GM19351 (cell line): ENCODE measurements at regions not wholly inside any gene's neighbourhood (a gene's known extent, or its start where the extent isn't known, plus 50 kb on each side); places are given as distances from the start of the nearest gene placed in this dataset.
"Not testable (repeated sequence)": the region's sequence is repeated elsewhere in the genome, so short reads cannot be mapped to it uniquely, and the experiment has no call there.

ENCODE experiments used
- ATAC-seq: cut with Tn5 transposase; IDR thresholded peaks from one replicate; pipeline ENCODE4 v1.9.1; 2021; ENCODE audit warnings: mild to moderate bottlenecking, moderate library complexity; ENCODE audit not compliant: unreplicated experiment

DNA sequence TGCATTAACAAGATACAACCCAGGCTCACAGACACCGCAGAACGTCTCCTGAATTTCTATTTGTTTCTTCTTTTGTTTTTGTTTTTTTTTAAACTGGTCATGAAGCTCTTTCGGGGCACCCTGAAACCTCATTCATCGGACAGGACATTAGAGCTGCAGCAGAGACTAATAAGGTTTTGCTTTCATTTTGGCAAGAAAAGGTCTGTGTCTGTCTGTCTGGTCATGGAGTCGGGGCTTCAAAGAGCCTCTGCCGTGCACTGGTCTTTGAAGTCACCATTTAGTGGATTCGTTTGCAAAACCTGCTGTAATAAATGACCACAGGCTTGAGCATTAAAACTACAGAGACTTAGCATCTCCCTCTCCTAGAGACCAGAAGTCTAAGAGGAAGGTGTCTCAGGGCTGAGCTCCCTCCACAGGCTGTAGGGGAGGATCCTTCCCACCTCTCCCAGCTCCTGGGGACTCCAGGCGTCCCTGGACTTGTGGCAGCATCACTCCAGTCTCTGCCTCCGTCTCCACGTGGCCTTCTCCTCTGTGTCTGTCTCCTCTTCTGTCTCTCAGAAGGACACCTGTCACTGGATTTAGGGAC lies 247.5 kb downstream of the CRLF2 start:
- no peak for ATAC-seq

DNA sequence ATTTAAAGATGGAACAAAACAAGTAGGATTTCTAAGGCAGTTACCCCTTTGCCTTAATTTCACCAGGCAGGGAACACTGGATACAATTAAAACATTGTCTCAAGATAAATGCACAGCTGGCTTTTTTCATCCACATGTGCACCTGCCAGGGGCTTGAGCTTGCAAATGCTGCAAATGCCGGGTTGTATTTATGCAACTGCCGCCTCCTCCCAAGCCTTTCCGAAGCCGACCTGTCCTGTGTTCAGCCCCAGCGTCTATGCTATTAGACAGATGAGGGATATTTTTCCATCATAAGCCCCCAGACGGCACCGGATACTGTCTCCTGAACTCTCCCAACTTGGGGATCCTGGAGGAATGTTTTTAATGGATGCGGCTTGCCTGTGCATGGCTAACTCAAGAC lies 251.6 kb downstream of the CRLF2 start:
- ATAC-seq: no peak

DNA sequence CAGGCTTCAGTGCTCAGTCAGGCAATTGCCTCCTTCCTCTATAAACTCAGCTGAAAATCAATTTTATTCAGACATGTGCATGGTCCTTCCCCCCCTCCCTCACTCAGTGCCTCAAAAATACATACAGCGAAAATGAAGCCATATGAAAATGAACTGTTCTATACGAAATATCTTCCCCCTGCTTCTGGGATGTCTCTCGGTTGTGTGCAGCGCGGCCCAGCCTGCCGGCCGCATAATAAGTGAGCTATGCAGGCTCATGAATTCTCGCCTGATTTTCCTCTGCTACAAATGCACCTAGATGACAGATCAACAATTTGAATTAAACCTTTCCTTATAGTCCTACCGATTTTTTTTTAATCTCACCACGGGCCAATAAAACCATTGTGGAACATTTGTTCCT lies 252.9 kb downstream of the CRLF2 start:
- ATAC-seq: no peak

- ATAC-seq: not testable (repeated sequence)
These were observed 257.2 kb downstream of the CRLF2 start for GRCh38 chrX:955168-955781.

DNA sequence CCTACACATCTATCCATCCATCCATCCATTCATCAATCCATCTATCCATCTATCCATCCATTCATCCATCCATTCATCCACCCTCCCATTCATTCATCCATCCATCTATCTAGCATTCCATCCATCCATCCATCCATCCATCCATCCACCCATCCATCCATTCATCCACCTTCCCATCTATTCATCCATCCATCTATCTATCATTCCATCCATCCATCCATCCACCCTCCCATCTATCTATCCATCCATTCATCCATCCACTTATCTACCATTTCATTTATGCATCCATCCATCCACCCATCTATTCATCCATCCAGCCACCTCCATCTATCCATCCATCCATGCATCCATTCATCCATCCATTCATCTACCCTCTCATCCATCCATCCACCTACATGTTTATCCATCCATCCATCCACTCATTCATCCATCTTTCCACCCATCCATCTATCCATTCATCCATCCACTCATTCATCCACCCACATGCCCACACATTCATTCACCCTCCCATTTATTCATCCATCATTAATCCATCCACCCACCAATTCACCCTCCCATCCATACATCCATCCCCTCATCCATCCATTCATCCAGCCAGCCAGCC lies 258.5 kb downstream of the CRLF2 start:
- no peak for ATAC-seq

- ATAC-seq: no peak
These were observed 259.6 kb downstream of the CRLF2 start for GRCh38 chrX:952816-953215.

DNA sequence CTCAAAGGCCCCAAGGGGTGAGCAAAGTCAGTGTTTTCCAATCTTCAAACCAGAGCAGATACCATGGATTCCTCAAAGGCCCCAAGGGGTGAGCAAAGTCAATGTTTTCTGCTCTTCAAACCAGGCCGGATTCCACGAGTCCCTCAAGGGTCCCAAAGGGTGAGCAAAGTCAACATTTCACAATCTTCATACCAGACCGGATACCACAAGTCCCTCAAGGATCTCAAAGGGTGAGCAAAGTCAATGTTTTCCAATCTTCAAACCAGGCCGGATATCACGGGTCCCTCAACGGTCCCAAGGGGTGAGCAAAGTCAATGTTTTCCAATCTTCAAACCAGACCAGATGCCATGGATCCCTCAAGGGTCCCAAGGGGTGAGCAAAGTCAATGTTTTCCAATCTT lies 265.2 kb downstream of the CRLF2 start:
- not testable (repeated sequence) for ATAC-seq

DNA sequence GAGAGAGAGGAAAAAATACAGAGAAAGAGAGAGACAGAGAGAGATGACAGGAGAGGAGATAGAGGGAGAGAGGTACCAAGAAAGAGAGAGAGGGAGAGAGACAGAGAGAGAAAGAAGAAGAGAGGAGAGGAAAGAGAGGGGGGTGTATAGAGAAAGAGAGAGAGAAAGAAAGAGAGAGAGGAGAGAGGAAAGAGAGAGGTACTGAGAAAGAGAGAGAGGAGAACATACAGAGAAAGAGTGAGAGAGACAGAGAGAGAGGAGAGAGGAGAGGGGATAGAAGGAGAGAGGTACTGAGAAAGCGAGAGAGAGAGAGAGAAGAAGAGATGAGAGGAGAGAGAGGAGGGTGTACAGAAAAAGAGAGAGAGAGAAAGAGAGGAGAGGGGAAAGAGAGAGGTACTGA lies 269.4 kb downstream of the CRLF2 start:
- no peak for ATAC-seq

GRCh38 chrX:940691-941090 lies 271.8 kb downstream of the CRLF2 start:
- no peak for ATAC-seq

- ATAC-seq: no peak
These were observed 275.3 kb downstream of the CRLF2 start for GRCh38 chrX:936979-937769.

DNA sequence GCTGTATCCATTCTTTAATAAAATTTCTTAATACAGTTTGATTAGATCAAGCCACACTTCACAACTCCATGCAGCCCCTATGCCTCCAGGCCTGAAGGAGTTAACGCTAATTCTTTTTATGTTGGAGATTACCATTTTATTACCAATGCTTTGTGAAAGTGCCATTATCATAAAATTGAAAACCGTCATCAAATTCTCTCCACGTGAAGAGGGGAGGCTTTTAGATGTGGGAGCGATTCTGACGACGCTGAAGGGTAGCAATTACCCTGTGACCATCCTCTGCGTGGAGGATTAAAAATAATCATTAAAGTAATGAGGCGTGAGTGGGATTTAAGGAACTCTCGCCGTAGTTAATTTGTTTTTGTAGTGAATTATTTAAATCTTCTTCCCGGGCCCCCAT lies 278.8 kb downstream of the CRLF2 start:
- no peak for ATAC-seq

DNA sequence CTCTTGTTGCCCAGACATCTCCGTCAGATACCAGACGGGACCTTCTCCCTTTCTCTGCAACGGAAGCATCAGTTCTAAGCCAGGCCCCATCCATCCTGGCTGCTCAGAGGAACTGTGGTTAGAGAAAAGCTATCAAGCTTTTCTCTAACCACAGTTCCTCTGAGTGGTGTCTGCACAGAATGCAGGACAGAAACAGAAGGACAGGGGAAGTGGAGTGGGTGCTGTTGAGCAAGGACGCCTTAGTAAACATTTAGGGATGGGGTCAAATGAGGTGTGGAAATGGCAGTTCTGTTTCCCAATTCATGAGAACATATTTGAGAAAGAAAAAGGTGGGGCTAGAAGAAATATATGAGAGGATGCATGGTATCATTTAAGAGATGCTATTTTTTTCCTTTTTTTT lies 283.8 kb downstream of the CRLF2 start:
- ATAC-seq: no peak

DNA sequence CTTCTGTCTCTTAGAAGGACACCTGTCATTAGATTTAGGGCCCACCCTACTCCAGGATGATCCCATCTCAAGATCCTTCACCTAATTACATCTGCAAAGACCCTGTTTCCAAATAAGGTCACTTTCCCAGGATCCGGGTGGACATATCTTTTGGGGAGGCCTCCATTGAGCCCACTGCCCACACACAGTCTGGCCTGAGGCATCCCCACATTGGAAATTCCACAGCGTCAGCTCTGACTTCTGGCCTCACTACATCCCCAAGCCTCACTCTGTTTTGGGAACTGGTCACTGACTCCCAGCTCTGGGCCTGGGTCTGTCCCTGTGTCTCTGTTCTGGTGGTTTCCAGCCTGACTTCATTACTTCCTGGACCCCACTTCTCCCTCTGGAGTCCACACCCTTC lies 285.5 kb downstream of the CRLF2 start:
- no peak for ATAC-seq

GRCh38 chrX:926070-926469 lies 286.4 kb downstream of the CRLF2 start:
- ATAC-seq: no peak

DNA sequence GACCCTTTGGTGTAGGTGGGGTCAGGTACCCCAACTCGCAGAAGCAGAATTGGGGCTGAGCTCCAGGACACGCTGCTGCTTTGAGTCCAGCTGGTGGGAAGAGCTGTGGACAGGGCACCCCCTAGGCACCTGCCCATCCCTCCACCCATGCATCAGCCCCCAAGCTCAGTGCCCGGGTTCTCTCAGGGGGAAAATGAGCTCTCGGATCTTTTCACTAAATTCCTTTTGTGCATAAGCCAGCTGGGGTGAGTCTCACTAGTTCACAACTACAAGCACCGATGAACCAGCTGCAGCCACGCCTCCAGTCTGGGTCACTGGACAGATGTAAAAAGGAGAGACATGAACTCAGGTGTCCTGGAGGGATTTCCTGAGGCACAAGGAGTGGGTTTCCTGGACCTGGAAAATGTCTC lies 286.8 kb downstream of the CRLF2 start:
- no peak for ATAC-seq

GRCh38 chrX:925094-925493 lies 287.4 kb downstream of the CRLF2 start:
- no peak for ATAC-seq

DNA sequence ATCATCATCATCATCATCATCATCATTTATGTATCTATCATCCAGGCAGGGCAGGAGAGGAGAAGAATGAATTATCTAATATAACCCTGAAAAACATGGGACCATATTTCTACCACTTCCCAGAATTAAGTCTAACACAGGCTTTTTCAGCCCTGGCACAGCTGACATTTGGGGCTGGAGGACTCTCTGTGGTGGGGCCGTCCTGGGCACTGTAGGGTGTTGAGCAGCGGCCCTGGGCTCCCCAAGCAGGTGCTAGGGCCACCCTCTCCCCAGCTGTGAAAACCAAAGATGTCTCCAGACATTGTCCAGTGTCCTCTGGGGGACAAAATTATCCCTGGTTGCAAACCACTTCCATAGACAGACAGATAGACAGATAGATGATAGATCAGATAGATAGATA lies 288.4 kb downstream of the CRLF2 start:
- no peak for ATAC-seq

GRCh38 chrX:920234-920799 lies 289.7 kb downstream of the SHOX start:
- no peak for ATAC-seq

DNA sequence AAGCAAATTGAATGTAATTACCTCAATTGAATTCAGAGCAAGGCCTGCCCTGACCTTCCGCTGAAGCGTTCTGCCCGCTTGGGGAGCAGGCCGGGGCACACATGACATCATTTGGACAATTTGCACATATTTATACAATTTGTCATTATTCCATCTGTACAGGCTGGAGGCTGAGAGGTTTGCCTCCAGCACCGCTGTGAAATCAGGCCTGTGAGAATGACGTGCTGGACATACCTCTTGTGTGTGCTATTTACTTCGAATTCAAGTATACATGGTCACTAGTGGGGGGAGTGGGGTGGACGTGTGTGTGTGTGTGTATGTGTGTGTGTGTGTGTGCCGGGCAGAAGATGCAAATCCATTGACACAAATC lies 285.6 kb downstream of the SHOX start:
- ATAC-seq: no peak

DNA sequence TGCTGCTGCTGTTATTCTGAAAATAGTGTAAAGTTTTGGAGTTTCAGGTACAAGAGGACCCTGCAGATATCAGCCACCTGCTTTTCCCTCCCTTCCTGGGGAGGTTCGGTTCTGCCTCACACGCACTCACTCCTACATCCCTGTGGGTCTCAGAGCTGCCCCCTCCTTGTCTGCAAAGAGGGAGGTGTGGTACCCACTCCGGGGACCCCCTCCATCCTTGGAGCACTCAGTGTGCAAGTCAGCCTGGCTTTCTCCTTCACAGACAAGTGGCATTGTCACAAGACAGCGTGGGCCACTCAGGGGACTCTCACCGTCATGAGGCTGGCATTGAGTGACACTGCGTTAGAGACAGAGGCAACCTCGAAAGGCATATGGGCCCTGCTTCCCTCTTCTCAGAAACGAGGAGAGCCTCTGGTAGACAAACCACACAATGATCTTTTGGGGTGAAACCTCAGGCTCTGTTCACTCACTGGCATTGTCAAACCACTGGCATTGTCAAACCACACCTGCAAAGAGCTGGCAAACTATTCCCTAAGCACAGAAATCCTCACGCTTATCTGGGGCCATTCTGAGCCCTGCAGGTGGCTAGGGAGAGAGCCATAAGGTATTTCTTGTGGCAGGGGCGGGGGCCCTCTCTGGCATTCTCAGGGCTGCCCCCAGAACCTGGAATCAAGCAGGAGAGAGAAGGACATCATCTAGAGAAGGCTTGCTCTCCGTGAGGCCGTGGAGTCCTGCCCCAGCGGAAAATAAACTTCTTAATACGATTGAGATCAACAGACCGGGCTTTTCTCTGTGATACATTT lies 285.0 kb downstream of the SHOX start:
- no peak for ATAC-seq

GRCh38 chrX:914206-914605 lies 283.6 kb downstream of the SHOX start:
- ATAC-seq: no peak
